ENCODE measurements at regions not wholly inside any gene's neighbourhood (a gene's known extent, or its start where the extent isn't known, plus 50 kb on each side); places are given as distances from the start of the nearest gene placed in this dataset.

DNA sequence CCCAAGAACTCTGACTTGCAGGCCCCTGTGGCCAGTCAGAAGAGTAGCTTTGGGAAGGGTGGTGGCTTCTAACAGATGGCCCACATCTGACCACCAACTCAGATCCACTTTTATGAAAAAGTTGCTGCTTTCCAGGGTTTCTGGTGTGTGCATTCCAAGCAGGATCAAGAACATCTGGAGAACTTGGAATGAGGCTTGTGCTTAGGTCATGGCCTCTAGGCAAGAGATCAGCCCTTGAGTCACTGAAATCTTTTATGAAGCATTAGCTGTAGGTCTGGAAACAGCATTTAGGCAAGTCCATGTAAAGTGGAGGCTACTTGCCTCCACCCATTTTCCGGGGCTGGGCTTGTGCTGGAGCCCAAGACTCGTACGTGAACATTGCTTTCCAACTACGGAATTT, 433.3 kb downstream of the SH3GL2 start:
- TF ChIP-seq, protein P1, sequence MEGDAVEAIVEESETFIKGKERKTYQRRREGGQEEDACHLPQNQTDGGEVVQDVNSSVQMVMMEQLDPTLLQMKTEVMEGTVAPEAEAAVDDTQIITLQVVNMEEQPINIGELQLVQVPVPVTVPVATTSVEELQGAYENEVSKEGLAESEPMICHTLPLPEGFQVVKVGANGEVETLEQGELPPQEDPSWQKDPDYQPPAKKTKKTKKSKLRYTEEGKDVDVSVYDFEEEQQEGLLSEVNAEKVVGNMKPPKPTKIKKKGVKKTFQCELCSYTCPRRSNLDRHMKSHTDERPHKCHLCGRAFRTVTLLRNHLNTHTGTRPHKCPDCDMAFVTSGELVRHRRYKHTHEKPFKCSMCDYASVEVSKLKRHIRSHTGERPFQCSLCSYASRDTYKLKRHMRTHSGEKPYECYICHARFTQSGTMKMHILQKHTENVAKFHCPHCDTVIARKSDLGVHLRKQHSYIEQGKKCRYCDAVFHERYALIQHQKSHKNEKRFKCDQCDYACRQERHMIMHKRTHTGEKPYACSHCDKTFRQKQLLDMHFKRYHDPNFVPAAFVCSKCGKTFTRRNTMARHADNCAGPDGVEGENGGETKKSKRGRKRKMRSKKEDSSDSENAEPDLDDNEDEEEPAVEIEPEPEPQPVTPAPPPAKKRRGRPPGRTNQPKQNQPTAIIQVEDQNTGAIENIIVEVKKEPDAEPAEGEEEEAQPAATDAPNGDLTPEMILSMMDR (IDR thresholded peaks at IDR 0.05): no peak
- TF ChIP-seq POLR2A (IDR thresholded peaks at IDR 0.05): no peak

Measured in esophagus squamous epithelium (tissue), 4 donors.